NCI-H1092 (cell line): ENCODE measurements at regions not wholly inside any gene's neighbourhood (a gene's known extent, or its start where the extent isn't known, plus 50 kb on each side); places are given as distances from the start of the nearest gene placed in this dataset.
"Not testable (repeated sequence)": the region's sequence is repeated elsewhere in the genome, so short reads cannot be mapped to it uniquely, and the experiment has no call there.

Source experiments
- DNase-seq: peaks from one replicate; lab custom pipeline; 2025; lab: John Stamatoyannopoulos, UW

DNA sequence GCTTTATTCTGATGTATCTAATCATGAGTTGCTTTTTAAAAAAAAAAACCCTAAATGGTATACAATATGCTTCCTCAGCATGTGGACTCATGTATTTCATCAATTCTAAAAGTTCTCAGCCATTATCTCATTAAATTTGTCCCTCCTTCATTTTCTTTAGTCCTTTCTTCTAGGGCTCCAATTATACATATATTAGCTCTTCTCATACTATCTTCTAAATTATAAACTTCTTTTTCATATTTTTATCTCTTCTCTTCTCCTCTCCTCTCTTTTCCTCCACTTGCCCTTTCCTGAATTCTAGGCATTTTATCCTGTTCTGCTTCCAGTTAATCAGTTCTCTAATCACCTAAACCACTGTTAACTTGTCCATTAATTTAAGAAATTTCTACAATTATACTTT, 55.0 kb upstream of the IL33 start:
- no peak for DNase-seq

DNA sequence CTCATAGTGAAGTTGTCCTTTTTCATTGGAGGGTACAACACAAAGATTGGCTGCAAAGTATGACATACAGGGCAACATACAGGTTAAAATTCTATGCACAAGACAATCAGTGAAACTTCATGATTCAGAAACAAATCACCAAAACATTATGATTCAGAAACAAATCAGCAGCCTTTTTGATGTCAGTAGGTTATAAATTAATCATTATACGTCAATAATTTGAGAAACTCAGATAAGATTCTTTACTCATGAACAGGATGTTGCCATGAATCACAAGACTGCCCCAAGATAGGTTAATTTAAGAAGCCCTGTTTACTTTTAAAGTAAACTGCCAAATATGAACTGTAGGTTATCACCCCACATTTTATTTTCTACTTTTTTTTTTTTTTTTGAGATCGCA, 62.2 kb upstream of the IL33 start:
- no peak for DNase-seq

DNA sequence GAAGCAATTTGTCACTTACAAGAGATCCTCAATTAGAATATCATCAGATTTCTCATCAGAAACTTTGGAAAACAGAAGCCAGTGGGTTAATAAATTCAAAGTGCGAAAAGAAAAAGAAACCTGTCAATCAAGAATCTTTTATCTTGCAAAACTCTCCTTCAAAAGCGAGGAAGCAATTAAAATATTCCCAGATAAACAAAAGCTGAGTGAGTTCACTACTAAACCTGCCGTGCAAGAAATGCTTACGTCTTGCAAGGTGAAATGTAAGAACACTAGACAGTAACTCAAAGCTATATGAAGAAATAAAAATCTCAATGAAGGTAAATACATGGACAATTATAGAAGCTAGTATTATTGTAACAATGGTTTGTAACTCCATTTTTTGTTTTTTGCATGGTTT, 62.8 kb upstream of the IL33 start:
- DNase-seq = no peak

DNA sequence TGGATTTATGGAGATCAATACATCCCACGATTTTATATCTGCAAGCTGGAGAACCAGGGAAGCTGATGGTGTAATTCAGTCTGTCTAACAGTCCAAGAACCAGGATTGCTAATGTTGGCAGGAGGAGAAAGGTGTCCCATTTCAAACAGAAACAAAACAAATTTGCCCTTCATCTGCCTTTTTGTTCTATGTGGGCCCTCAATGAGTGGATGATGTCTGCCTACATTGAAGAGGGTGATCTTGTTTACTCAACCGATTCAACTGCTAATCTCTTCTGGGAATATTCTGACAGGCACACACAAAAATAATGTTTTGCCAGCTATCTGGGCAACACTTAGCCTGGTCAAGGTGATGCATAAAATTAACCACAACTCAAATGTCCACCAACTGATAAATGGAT, 65.1 kb upstream of the IL33 start:
- DNase-seq = no peak

DNA sequence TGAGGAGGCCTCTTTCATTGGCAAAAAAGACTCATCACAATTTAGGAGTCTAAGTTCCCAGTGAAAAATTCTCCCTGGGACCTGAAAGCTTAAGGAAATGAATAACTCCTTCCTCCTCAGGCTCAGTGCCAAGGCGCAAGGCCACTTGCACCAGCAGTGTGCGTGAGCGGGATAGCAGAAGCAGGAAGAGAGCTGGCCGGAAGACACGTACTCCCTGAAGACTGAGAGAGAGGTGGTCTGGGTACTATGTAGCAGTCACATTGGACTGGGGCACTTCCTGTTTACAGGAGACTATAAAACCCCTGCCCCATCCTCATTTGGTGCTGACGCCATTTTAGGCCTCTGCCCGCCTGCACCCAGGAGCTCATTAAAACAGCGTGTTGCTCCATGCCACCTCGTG, 66.3 kb upstream of the IL33 start:
- no peak for DNase-seq

DNA sequence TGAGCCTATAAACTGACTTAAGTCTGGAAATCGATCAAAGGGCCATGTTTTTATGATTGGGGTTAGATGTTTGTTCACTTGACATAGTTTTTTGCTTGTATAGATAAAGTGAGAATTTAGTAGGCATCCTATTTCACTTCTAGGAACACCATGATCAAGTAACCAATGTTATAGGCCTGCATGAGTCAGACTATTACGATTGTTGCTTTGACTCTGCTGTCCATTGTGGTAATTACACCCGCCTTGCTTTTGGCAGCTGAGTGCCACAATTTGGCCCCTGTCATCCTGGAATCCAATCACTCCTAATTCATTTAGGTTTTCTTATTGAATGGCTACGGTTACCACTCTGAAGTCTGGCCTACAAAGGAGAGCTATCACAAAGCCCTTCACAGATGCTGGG, 67.8 kb upstream of the IL33 start:
- no peak for DNase-seq

DNA sequence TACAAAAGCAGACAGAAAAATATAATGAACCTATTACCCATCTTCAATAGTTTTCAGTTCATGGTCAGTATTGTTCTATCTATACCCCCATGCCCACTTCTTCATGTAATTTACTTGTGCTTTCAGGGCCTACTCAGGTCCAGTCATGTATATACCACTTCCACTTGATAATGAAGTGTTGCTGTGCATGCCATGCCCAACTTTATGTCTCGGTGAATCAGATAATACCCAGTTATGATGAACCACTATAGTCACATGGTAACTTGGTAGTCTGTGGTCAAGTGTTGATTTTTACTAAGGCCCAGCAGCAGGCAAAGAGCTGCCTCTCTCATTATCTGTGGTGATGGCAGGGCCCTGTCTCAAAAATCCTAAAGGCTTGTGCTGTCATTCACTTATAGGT, 70.7 kb upstream of the IL33 start:
- DNase-seq = no peak

DNA sequence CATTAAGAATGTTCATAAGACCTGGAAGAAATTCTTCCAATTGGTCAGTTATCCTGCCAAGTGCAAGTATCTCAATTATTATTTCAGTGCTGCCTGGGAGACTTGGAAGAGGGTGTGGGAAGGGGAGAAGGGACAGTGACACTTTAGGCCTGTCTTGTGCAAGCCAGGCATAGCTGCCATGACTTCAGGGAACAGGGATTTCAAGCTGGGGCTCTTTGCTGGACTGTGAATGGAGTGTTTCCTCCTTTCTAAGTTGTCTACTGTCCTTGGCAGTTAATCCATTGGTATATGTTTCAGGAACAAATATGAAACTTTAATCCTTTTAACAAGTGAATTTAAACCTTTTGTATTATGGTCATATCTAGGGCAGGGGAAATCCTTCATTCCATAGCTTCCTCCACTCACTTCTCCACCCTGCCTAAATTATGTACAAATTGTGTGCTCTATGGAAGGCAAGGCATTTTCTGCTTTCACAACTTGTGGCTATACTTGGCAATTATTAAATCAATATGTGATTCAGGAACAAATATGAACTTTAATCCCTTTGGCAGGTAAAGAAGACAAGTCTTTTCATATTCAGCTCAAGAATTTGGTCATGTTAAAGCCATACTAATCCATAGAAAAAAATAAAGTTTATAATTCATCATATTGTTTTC, 72.7 kb upstream of the IL33 start:
- no peak for DNase-seq

DNA sequence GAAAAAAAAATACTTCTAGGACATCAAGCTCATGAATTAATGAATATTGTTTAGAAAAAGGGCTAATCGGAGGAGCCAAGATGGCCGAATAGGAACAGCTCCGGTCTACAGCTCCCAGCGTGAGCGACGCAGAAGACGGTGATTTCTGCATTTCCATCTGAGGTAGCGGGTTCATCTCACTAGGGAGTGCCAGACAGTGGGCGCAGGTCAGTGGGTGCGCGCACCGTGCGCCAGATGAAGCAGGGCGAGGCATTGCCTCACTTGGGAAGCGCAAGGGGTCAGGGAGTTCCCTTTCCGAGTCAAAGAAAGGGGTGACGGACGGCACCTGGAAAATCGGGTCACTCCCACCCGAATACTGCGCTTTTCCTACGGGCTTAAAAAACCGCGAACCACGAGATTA, 79.8 kb upstream of the IL33 start:
- not testable (repeated sequence) for DNase-seq

DNA sequence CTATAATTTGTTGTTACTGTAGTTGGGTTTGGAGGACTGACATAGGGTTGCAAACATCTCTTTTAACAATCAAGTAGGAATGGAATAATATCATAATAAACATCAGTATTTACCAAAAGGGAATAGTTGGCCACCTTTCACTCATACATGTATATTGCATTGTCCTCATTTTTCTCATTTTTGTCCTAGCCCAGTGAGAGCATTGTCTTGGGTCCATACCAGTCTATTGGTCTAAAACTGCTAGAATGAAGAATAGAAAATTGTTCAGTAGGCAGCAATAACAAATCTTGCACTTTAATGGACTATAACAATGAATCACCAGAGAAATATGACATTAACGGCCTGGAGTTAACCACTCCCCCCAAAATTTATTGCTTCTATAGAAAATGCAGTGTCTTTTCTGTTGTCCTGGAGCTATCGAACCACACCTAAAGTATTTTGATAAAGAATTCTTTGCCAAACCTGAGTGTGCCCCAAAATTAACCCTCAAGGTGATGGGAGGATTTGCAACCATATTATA, 80.9 kb upstream of the IL33 start:
- no peak for DNase-seq

DNA sequence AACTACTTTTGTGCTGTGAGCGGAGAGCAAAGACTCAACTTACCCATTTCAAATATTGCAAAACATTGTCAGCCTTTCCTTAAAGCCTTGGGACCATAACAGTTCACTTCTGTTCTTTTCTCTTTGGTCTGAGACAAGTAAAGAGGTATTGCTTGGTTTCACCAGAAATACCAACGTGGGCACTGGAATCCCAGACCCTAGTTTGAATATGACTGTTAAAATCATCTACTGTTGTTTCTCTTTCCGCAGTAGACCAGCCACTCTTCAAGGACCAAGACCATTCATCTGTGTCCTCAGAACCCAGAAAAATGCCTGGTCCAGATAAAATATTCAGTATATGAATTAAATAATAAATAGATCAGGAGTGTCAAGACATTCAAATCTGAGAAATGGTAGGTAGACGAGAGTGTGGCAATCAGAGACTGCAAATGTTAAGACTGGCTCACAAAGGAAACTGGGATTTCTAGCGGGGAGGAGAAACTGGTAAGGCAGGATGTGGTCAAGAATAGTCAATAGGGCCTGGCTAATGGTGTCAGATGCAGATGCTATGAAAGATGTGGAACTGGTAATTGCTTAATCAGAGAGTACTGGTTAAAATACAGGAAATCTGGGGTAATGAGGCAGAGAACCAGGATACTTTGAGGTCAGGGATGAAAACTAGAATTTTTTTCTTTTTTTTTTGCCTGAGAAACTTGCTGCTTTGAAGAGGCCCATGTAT, 82.1 kb upstream of the IL33 start:
- no peak for DNase-seq

DNA sequence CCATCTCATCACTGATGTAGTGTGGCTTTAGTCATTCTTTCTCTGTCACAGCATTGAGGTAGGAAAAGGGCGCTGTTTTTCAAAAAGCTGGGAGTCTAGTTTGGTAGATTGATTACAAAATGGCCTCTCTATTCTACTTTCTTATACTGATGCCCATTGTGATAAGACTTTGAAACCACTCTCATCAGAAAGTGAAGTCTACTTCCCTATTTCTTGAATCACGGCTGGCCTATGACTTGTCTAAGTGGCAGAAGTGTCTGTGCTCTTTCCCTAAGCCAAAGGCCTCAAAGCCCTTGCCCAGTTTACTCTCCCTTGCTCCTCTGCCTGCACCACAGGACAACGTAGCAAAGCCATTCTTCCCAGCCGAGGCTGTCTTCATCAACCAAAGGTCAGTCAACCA, 83.0 kb upstream of the IL33 start:
- DNase-seq = no peak

DNA sequence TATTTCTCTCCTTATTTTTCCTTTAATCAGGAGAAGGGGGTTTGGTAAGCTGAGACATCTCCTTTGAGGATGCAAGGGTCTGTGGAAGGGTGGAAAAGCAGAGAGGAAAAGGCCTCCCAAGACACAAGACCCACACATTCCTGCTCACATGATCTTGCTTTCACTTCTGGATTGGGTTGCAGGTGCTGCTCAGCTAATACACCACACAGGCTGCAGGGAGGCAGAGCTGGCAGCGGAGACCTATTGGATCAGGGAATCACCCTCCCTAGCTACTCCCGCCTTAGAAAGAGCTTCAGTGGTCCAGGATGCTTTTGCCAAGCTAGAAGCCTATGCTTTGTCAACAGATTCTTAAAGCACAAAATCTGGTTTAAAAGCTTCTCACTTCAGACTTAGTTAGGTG, 87.6 kb upstream of the IL33 start:
- no peak for DNase-seq

DNA sequence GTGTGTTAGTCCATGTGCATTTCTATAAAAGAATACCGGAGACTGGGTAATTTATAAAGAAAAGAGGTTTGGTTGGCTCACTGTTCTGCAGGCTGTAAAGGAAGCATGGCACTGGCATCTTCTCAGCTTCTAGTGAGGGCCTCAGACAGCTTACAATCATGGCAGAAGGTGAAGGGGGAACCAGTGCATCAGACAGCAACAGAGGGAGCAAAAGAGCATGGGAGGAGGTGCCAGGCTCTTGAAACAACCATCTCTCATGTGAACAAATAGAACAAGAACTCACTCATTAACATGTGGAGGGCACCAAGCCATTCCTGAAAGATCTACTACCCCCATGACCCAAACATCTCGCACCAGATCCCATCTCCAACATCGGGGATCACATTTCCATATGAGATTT, 89.2 kb upstream of the IL33 start:
- no peak for DNase-seq

DNA sequence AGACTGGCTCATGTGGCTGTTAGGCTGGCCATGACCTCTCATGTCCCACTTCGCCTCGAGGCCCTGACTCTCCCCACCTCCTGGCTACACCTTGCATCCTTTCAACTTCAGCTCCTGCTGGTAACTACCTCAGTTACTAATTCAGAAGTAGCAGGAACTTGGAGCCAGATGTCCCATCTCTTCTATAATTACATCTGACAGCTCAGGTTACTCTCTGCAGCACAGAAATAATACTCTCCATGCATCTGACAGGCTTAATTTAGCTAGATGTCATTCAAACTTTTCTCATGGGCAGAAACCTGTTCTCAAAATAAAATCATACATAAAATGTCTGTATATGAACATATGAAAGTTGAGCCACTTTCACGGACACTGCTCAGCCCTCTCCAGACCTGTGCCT, 92.2 kb upstream of the IL33 start:
- DNase-seq = no peak

DNA sequence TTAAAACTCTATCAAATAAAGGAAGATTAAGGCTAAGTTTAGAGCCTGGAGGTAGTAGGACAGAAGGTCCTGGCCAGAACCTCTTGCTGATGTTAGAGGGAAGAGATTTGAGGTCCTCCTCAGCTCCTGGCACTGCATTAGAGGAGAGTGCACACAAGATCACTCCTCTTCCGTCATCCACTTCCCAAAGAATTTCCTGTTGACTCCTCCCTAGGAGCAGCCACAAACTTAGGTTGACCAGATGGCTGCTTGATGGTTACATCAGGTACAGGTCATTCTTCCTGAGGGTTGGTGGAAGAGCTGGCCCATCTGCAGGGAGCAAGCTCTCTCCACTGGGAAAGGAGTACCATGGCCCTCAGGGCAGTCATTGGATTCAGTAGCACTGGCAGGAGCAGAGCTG, 93.9 kb upstream of the IL33 start:
- DNase-seq = no peak

DNA sequence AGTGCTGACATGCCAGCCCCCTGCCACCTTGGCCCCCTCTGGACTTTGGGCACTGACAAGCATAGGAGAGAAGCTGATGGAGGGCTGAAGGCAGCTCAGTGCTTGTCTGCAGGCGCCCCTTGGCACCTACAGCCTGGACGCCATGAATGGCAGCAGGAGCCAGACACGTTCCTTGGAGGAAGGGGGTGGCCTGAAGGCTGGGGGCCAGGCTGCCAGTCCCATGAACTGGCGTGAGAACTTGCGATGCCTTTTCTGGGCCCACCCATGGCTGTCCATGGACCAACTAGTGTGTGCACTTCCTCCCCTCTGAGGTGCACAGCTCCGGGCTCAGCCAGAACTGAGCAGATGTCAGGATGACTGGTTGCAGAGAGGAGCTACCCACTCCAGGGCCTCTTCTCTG, 99.0 kb upstream of the RANBP6 start:
- DNase-seq = no peak

DNA sequence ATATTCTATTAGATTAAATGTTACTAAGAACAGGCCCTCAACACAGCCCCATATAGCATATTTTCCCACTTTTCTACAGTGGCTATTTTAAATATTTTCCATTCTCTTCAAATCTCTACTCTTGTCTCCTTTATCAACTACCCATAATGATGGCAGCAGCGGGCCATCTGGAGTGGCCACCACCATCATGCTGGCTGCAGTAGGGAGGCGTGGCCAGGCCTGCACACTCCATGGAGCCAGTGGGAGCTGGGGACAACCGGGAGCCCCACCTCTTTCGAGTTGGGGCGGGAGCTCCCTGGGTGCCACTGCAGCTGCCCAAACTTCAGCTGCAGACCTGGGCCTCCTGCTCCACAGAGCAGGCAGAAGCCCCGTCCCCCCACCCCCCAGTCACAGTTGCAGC, 98.4 kb upstream of the RANBP6 start:
- DNase-seq = no peak

DNA sequence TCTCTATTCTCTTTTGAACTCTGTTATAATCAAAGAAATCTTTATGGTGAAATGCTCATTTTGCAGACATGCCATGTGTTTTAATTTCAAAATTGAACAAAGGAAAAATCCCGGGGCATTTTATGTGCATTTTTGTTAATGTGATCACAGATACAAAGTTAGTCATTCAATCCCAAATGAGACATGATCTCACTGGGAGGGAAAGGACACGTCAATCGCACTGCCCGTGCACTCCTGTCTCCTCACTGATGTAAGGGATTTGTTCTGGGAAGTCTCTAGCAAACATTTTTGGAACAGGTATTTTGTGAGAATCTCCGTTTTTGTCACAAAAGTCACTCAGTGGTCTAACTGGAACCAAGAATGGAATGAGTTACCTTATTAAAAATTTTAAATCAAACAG, 97.9 kb upstream of the RANBP6 start:
- DNase-seq = no peak

DNA sequence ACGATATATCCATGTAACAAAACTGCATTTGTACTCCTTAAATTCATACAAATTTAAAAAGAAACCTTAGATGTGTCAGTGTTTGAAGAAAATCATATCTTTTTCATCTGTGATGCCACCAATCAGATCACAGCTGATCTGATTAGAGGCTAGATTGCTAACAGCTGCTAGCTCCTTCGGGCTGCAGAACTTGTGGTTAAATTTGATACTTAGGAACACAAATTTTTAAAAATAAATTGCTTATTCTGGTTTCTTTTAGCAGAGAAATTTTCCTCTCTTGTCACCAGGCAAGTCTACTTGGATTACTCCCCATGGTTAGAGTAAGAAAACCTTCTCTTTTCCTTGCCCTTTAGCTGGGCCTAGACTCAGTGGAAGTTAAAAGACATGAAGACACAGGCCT, 94.6 kb upstream of the RANBP6 start:
- DNase-seq = no peak

DNA sequence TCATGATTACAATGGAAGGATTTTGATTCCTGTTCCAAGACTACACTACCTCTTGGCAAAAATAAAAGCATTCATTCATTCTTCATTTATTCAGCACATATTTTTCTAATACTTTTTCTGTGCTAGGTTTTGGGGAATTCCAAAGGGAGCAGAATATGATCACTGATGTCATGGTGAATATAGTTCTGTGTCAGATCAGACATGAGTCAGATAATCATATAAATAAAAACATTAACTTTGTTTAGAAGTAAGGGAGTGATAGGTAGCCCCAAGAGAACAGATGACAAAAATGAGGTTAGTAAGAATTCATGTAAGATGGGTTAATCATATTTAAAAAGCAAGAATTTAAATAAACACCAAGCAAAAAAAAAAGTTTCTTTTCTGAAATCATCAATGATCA, 94.1 kb upstream of the RANBP6 start:
- no peak for DNase-seq

DNA sequence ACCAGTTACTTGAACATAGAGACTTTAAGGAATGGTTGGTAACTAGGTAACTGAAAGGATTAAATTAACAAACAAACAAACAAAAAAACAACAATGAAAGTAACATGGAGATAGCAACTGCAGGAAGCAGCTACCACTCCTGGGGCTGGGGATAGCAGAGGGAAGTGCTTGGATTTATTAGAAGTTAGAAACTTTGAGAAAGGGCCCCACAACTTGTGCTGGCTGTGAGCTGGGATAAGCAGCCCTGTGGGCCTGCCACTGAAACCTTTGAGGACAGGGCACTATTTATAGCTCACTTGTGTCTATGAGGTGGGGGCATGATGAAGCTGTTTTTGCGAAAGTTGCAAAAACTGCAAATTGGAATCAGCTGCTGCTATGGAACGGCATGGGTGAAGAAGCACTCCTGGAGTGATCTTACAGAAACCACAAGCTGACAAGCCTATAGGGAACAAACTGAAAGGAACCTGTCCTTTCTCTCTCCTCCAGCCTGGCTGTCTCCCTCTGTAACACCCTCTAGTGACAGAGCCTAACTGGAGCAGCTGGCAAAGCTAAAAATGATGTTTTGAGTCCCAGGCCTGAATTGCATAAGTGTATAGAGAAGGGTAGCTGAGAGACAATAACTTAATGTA, 91.4 kb upstream of the RANBP6 start:
- DNase-seq = peak; percentile 1

DNA sequence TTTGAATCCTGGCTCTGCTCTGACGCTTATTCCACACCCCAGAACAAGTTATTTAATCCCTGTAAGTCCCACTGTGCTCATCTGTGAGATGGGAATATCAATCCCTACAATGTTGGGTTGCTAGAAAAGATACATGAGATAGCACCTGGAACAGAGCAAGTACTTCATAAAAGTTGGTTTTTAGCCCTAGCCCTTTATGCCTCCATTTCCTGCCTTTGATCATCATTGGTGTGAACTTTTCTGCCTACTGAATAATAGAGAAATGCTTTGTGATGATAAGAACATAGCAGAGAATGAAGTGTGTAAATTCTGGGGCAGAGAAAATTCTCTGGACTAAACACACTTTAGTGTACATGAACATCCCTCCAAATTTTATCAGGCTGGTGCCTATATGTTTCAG, 90.3 kb upstream of the RANBP6 start:
- DNase-seq = no peak

DNA sequence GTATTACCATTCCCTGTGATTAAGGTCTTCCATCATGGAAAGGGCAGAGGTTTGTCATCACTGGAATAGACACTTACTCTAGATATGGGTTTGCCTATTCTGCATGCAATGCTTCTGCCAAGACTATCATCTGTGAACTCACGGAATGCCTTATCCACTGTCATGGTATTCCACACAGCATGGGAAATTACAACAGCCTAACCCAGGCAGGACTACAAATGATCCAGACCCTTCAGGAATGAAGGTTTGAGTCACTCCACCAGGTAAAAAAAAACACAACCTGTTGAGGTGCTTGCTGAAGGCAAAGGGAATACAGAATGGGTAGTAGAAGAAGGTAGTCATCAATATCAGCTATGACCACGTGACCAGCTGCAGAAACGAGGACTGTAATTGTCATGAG, 89.0 kb upstream of the RANBP6 start:
- DNase-seq = not testable (repeated sequence)
